ENCODE measurements at regions not wholly inside any gene's neighbourhood (a gene's known extent, or its start where the extent isn't known, plus 50 kb on each side); places are given as distances from the start of the nearest gene placed in this dataset.
"Not testable (repeated sequence)": the region's sequence is repeated elsewhere in the genome, so short reads cannot be mapped to it uniquely, and the experiment has no call there.

GRCh38 chr21:21858502-21859334, 860.5 kb downstream of the NCAM2 start:
- no peak for DNase-seq (ENCODE audit: low spot score)

- DNase-seq (ENCODE audit: low spot score), result peak; percentile 6
Observed at GRCh38 chr21:21860888-21861287, 862.7 kb downstream of the NCAM2 start.

GRCh38 chr21:21864321-21864840, 866.2 kb downstream of the NCAM2 start:
- no peak for DNase-seq (ENCODE audit: low spot score)

- peak; percentile 7 for DNase-seq (ENCODE audit: low spot score)
Observed at GRCh38 chr21:21897275-21897883, 899.2 kb downstream of the NCAM2 start.

GRCh38 chr21:21898801-21899200, 900.6 kb downstream of the NCAM2 start:
- no peak for DNase-seq (ENCODE audit: low spot score)

GRCh38 chr21:21902416-21902815, 904.2 kb downstream of the NCAM2 start:
- DNase-seq (ENCODE audit: low spot score), result not testable (repeated sequence)

- DNase-seq (ENCODE audit: low spot score), result no peak
Observed at GRCh38 chr21:21907271-21907670, 909.1 kb downstream of the NCAM2 start.

- DNase-seq (ENCODE audit: low spot score), result no peak
Observed at GRCh38 chr21:21915816-21916215, 917.6 kb downstream of the NCAM2 start.

GRCh38 chr21:21921410-21922232, 923.4 kb downstream of the NCAM2 start:
- DNase-seq (ENCODE audit: low spot score), result peak; percentile 29

- DNase-seq (ENCODE audit: low spot score), result no peak
Observed at GRCh38 chr21:21929226-21929625, 931.0 kb downstream of the NCAM2 start.

GRCh38 chr21:21929789-21930188, 931.6 kb downstream of the NCAM2 start:
- no peak for DNase-seq (ENCODE audit: low spot score)

GRCh38 chr21:21952566-21952965, 954.4 kb downstream of the NCAM2 start:
- no peak for DNase-seq (ENCODE audit: low spot score)

- DNase-seq (ENCODE audit: low spot score), result no peak
Observed at GRCh38 chr21:21955204-21955603, 957.0 kb downstream of the NCAM2 start.

- no peak for DNase-seq (ENCODE audit: low spot score)
Observed at GRCh38 chr21:21957490-21957889, 959.3 kb downstream of the NCAM2 start.

GRCh38 chr21:21963911-21964310, 965.7 kb downstream of the NCAM2 start:
- DNase-seq (ENCODE audit: low spot score), result no peak

GRCh38 chr21:21968810-21969209, 970.6 kb downstream of the NCAM2 start:
- DNase-seq (ENCODE audit: low spot score), result no peak

GRCh38 chr21:21969211-21969610, 971.0 kb downstream of the NCAM2 start:
- no peak for DNase-seq (ENCODE audit: low spot score)

GRCh38 chr21:21971384-21971783, 973.2 kb downstream of the NCAM2 start:
- DNase-seq (ENCODE audit: low spot score), result no peak

GRCh38 chr21:21973806-21974205, 975.6 kb downstream of the NCAM2 start:
- DNase-seq (ENCODE audit: low spot score), result no peak

GRCh38 chr21:21996891-21997290, 998.7 kb downstream of the NCAM2 start:
- no peak for DNase-seq (ENCODE audit: low spot score)

GRCh38 chr21:21997390-21998333, 999.5 kb downstream of the NCAM2 start:
- DNase-seq (ENCODE audit: low spot score), result no peak

Measured in AG08395 (cell line).